Pancreas (tissue), 10 donors: ENCODE measurements at regions not wholly inside any gene's neighbourhood (a gene's known extent, or its start where the extent isn't known, plus 50 kb on each side); places are given as distances from the start of the nearest gene placed in this dataset.

Experiments
- ATAC-seq, 4 donors: fragments of 200-7000 bp; cut with Tn5 transposase; one replicate each; pipeline versions ENCODE4 v1.8.0 to v1.9.1; 2020; ENCODE audit warnings: mild to moderate bottlenecking in 4 of 4, moderate library complexity in 4 of 4
- DNase-seq, 6 donors: peaks; one replicate each; pipeline ENCODE4 v3.0.0-alpha.2; 2020
- FAIRE-seq: peaks from 2 replicates; lab custom pipeline; 2012; peaks lifted over from hg19 to GRCh38; lab: Jason Lieb, UNC
- H3K27ac ChIP-seq, 4 donors: fragments of 200-600 bp; sonication (generic); 1 replicate in 3 of 4; 2 replicates in 1 of 4; pipeline versions ENCODE4 v1.5.0 to v1.8.0; 2020
- H3K27me3 ChIP-seq, 4 donors: fragments of 200-600 bp; one replicate each; pipeline ENCODE4 v1.8.0; 2021
- H3K36me3 ChIP-seq, 3 donors: fragments of 200-600 bp; sonication (generic) in 1 of 3; one replicate each; pipeline versions ENCODE4 v1.5.0 to v1.8.0; 2020 to 2021
- H3K4me1 ChIP-seq, 3 donors: fragments of 200-600 bp; one replicate each; pipeline ENCODE4 v1.8.0; 2021
- H3K4me3 ChIP-seq, 4 donors: fragments of 200-600 bp; sonication (generic) in 2 of 4; one replicate each; pipeline versions ENCODE4 v1.5.0 to v1.8.0; 2020 to 2021
- H3K9me3 ChIP-seq, 4 donors: fragments of 200-600 bp; one replicate each; pipeline ENCODE4 v1.8.0; 2021
- WGBS, 2 donors: extraction: QIAGEN DNeasy Blood & Tissue Kit; methylation state at CpG; one replicate each; pipeline ENCODE4 v1.1.7; 2013; 5-methylcytosine and 5-hydroxymethylcytosine counted together
- intact Hi-C, 3 donors: fragments of 100-400 bp; cut with DNase I; formaldehyde crosslinking; loops; one replicate each; pipeline versions ENCODE4 v1.11.1 to v1.14.2; 2022
- TF ChIP-seq, protein P1 (sequence below), 4 donors: fragments of 200-600 bp; sonication (generic) in 3 of 4; IDR thresholded peaks; one replicate each; pipeline versions ENCODE4 v1.5.0 to v1.8.0; 2021; ENCODE audit warnings: antibody characterized with exemption in 4 of 4
- donor health status: healthy with polysubstance abuse.
- donor health status: DM: no; HTN: no; CAD: no; lungs with moderate emphysema.
- donor health status: DM: no; HTN: no; CAD: no.
- donor health status: control.
- donor health status: control.
- donor health status: Bipolar disorder and iron deficiency.
- donor health status: DM: yes; HTN: yes; CAD: no.
- donor health status: DM: no; HTN: no; CAD: no.
- donor health status: DM: no; HTN: no; CAD: no.
- donor health status: DM: yes; HTN: yes; CAD: no.

GRCh38 chr4:140258476-140258875 is 104.5 kb upstream of the MAML3 start:
- 93 to 97% methylated on average over 3 of the region's 3 CpGs for WGBS, 2 donors
- intact Hi-C loops = loop anchor here in 1 of 3 donors (10.0 kb wide), 2 partner anchors 254 to 524 kb away; no protein-coding TSS in a partner anchor
- ATAC-seq (no peak), FAIRE-seq (no peak), DNase-seq (no peak)
- Histone ChIP-seq H3K4me3 (no peak overlapping the region), H3K9me3 (no peaks in the 10 kb centered on the region), H3K36me3 (no peaks in the 10 kb centered on the region), H3K27ac (no peak overlapping the region), H3K27me3 (no peaks in the 10 kb centered on the region), H3K4me1 (no peaks in the 10 kb centered on the region)
- TF ChIP-seq, protein P1, sequence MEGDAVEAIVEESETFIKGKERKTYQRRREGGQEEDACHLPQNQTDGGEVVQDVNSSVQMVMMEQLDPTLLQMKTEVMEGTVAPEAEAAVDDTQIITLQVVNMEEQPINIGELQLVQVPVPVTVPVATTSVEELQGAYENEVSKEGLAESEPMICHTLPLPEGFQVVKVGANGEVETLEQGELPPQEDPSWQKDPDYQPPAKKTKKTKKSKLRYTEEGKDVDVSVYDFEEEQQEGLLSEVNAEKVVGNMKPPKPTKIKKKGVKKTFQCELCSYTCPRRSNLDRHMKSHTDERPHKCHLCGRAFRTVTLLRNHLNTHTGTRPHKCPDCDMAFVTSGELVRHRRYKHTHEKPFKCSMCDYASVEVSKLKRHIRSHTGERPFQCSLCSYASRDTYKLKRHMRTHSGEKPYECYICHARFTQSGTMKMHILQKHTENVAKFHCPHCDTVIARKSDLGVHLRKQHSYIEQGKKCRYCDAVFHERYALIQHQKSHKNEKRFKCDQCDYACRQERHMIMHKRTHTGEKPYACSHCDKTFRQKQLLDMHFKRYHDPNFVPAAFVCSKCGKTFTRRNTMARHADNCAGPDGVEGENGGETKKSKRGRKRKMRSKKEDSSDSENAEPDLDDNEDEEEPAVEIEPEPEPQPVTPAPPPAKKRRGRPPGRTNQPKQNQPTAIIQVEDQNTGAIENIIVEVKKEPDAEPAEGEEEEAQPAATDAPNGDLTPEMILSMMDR (IDR thresholded peaks at IDR 0.05) = no peak

DNA sequence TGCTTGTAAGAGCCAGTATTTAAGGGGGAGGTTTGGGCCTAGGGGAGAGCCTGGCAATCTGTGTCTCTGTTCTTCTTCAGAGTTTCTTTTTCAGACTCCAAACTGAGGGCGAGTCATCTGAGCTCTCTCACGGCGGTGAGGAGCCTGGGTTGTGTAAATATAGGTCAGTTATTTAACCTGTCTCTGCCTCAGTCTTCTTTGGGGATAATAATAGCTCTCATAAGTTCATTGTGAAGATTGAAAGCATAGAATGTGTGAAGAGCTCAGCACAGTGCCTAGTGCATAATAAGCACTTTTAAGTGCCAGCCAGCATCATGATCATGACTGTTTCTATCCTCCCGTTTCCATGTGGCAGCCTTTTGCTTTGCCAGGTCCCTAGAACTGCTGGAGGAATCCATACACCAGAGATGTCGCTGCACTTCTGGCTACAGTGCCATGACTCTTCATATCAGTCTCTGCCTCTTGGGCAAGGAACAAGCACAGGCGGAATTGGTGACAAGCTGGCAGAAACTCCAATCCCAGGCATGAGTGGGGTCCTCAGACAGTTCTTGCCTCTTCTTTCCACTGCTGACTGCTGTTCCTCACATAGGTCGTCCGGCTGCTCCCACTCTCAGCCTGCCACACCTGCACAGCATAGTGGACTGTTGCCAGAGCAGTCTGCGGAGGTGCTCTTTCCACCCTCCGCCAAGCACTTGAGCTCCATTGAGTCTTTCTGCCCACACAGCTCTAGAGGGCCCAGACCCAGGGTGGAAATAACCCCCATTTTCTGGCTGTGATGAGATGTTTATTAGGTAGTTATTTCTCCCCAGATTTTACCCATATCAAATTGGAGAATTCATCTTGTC is 103.7 kb upstream of the MAML3 start:
- Histone ChIP-seq H3K27me3 (no peaks in the 10 kb centered on the region), H3K36me3 (no peaks in the 10 kb centered on the region), H3K4me1 (no peaks in the 10 kb centered on the region), H3K27ac (no peak overlapping the region), H3K4me3 (no peak overlapping the region), H3K9me3 (no peaks in the 10 kb centered on the region)
- intact Hi-C loops = loop anchor here in 1 of 3 donors (10.0 kb wide), 2 partner anchors 253 to 523 kb away; no protein-coding TSS in a partner anchor
- FAIRE-seq (no peak), ATAC-seq (no peak), DNase-seq (no peak)
- WGBS, 2 donors = 71 to 79% methylated on average over 10 of the region's 10 CpGs
- TF ChIP-seq, protein P1 (IDR thresholded peaks at IDR 0.05) = no peak

DNA sequence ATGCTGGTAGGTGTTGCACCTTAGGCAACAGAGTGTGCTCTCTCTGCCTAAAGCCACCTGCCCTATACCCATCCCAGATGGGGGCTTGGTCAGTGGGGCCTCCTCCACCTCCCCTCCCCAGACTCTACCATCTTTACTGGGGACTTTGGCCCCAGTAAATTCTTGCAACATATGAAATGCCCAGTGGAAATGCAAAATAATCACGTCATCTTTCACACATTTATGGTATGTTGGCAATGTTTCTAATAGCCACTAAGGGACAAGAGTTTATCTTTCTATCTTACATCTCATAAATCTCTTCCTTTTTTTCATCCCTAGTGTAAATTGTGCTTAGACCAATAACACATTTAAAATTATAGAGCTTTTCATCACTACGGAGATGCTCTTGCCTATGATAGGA is 103.0 kb upstream of the MAML3 start:
- Histone ChIP-seq H3K4me3 (no peak overlapping the region), H3K9me3 (no peaks in the 10 kb centered on the region), H3K4me1 (peaks cover 0 to 6% (median 0%) of the 10 kb centered on the region in 3 donors), H3K27me3 (no peaks in the 10 kb centered on the region), H3K36me3 (no peaks in the 10 kb centered on the region), H3K27ac (no peak overlapping the region)
- 80 to 81% methylated on average over 2 of the region's 2 CpGs for WGBS, 2 donors
- FAIRE-seq (no peak), DNase-seq (no peak), ATAC-seq (no peak)
- TF ChIP-seq, protein P1 (IDR thresholded peaks at IDR 0.05) = no peak
- intact Hi-C loops = loop anchor here in 1 of 3 donors (10.0 kb wide), 2 partner anchors 252 to 522 kb away; no protein-coding TSS in a partner anchor

- no peaks in the 10 kb centered on the region for H3K27me3 ChIP-seq
- no peak overlapping the region for H3K4me3 ChIP-seq
- FAIRE-seq (no peak), ATAC-seq (no peak), DNase-seq (no peak)
- H3K4me1 ChIP-seq = peaks cover 0 to 6% (median 0%) of the 10 kb centered on the region in 3 donors
- no peaks in the 10 kb centered on the region for H3K36me3 ChIP-seq
- TF ChIP-seq, protein P1 (IDR thresholded peaks at IDR 0.05) = no peak
- no peaks in the 10 kb centered on the region for H3K9me3 ChIP-seq
- intact Hi-C loops = loop anchor here in 1 of 3 donors (10.0 kb wide), 2 partner anchors 252 to 522 kb away; no protein-coding TSS in a partner anchor
- H3K27ac ChIP-seq = no peak overlapping the region
- WGBS, 2 donors = 48 to 55% methylated on average over 2 of the region's 2 CpGs
These were observed 102.4 kb upstream of the MAML3 start for GRCh38 chr4:140256335-140256734.
